Lung (tissue), 11 donors: ENCODE measurements at regions not wholly inside any gene's neighbourhood (a gene's known extent, or its start where the extent isn't known, plus 50 kb on each side); places are given as distances from the start of the nearest gene placed in this dataset.
A peak's percentile ranks its signal among the peaks of the same experiment; 100 is the strongest.

Experiments used
- ATAC-seq: fragments of 200-7000 bp; cut with Tn5 transposase; one replicate; pipeline ENCODE4 v1.9.1; 2020; ENCODE audit warnings: moderate number of reproducible peaks; ENCODE audit not compliant: insufficient read depth, low FRiP score
- DNase-seq, 3 donors: peaks; one replicate each; pipeline ENCODE4 v3.0.0-alpha.2; 2013 to 2017
- H3K27ac ChIP-seq, 2 donors: one replicate each; pipeline ENCODE4 v1.5.1; 2013; ENCODE audit warnings: mild to moderate bottlenecking in 2 of 2, moderate library complexity in 2 of 2, control low read depth in 1 of 2, inconsistent platforms in 1 of 2, low read depth in 1 of 2, low read length in 1 of 2
- H3K27me3 ChIP-seq, 3 donors: one replicate each; pipeline ENCODE4 v1.5.1; 2013; ENCODE audit warnings: low read length in 2 of 3; ENCODE audit not compliant: control insufficient read depth in 3 of 3, insufficient read depth in 3 of 3
- H3K36me3 ChIP-seq, 4 donors: one replicate each; pipeline ENCODE4 v1.5.1; 2013; ENCODE audit warnings: low read length in 4 of 4, mild to moderate bottlenecking in 1 of 4, moderate library complexity in 1 of 4; ENCODE audit not compliant: control insufficient read depth in 4 of 4, insufficient read depth in 4 of 4
- H3K4me1 ChIP-seq, 5 donors: one replicate each; pipeline ENCODE4 v1.5.1; 2013; ENCODE audit warnings: low read length in 5 of 5, mild to moderate bottlenecking in 2 of 5, moderate library complexity in 1 of 5; ENCODE audit not compliant: control insufficient read depth in 5 of 5, insufficient read depth in 5 of 5
- H3K4me3 ChIP-seq: one replicate; pipeline ENCODE4 v1.5.1; 2013; ENCODE audit warnings: mild to moderate bottlenecking, control low read depth, moderate library complexity
- H3K9ac ChIP-seq, 2 donors: one replicate each; pipeline ENCODE4 v1.5.1; 2013; ENCODE audit warnings: low read length in 2 of 2, control low read depth in 1 of 2; ENCODE audit not compliant: insufficient read depth in 1 of 2
- H3K9me3 ChIP-seq, 4 donors: one replicate each; pipeline ENCODE4 v1.5.1; 2013; ENCODE audit warnings: low read length in 3 of 4, mild to moderate bottlenecking in 1 of 4, moderate library complexity in 1 of 4; ENCODE audit not compliant: control insufficient read depth in 4 of 4, insufficient read depth in 3 of 4
- WGBS, 2 donors: extraction: QIAGEN DNeasy Blood & Tissue Kit; methylation state at CpG; one replicate each; pipeline ENCODE4 v1.1.7; 2013; 5-methylcytosine and 5-hydroxymethylcytosine counted together
- TF ChIP-seq, protein P1 (sequence below): IDR thresholded peaks from 2 replicates; pipeline ENCODE4 v1.5.1; 2012; ENCODE audit warnings: mild to moderate bottlenecking; ENCODE audit errors: control extremely low read depth, extremely low read depth
- donor health status: control.
- donor health status: control.
- donor health status: Bipolar disorder and iron deficiency.
- donor health status: healthy.
- donor health status: DM: yes; HTN: yes; CAD: no.

DNA sequence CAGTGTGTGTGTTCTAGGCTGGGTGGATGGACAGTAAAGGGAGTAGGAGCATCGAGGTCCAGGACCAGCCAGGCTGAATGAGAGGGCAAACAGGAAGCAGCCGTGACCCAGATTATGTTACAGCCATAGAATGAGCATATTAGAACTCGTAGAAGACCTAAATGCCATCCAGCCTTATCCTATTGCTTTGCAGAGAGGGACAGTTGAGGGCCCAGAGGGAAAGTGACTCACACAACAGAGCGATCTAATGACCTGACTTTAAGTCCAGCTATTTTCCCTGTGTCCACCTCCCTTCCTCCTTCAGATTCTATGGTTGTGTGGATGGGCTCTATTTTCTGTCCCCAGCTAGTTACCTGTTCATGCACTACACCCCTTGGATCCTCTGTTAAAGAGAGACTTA, 634.1 kb upstream of the TBL1XR1 start:
- H3K9me3 ChIP-seq: no peaks in the 10 kb centered on the region
- no peak for ATAC-seq
- TF ChIP-seq, protein P1, sequence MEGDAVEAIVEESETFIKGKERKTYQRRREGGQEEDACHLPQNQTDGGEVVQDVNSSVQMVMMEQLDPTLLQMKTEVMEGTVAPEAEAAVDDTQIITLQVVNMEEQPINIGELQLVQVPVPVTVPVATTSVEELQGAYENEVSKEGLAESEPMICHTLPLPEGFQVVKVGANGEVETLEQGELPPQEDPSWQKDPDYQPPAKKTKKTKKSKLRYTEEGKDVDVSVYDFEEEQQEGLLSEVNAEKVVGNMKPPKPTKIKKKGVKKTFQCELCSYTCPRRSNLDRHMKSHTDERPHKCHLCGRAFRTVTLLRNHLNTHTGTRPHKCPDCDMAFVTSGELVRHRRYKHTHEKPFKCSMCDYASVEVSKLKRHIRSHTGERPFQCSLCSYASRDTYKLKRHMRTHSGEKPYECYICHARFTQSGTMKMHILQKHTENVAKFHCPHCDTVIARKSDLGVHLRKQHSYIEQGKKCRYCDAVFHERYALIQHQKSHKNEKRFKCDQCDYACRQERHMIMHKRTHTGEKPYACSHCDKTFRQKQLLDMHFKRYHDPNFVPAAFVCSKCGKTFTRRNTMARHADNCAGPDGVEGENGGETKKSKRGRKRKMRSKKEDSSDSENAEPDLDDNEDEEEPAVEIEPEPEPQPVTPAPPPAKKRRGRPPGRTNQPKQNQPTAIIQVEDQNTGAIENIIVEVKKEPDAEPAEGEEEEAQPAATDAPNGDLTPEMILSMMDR: no peak
- no peak for DNase-seq
- H3K4me1 ChIP-seq: peaks cover 3 to 56% (median 11%) of the 10 kb centered on the region in 5 donors
- WGBS, 2 donors: 94 to 95% methylated on average over 4 of the region's 4 CpGs
- no peaks in the 10 kb centered on the region for H3K27me3 ChIP-seq
- H3K27ac ChIP-seq: no peak overlapping the region
- no peaks in the 10 kb centered on the region for H3K36me3 ChIP-seq
- no peak overlapping the region for H3K4me3 ChIP-seq
- no peak overlapping the region for H3K9ac ChIP-seq

DNA sequence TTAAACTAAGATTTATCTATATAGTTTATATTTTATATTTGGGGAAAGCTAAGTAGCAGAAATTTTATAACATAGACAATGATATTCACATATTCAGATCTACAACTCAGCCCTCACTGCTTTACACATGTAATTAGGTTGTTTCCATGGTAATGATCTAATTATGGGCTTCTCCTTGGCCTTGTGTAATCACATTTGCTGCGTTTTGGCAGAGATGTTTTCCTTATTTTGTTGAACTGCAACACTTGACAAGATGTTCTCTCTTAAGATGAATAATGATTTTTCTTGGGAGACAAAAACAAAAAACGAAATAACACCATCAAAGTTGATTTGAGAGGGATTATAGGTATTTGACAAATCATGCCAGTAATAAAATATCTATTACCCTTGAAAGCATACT, 635.6 kb upstream of the TBL1XR1 start:
- ATAC-seq (no peak), DNase-seq (peak in 2 of 3 donors; percentile 77 to 80)
- H3K4me1 ChIP-seq: peaks cover 5 to 53% (median 11%) of the 10 kb centered on the region in 5 donors
- H3K4me3 ChIP-seq: no peak overlapping the region
- no peaks in the 10 kb centered on the region for H3K36me3 ChIP-seq
- 42 to 54% methylated on average over 2 of the region's 2 CpGs for WGBS, 2 donors
- TF ChIP-seq, protein P1: no peak
- H3K9ac ChIP-seq: no peak overlapping the region
- no peak overlapping the region for H3K27ac ChIP-seq
- H3K9me3 ChIP-seq: no peaks in the 10 kb centered on the region
- H3K27me3 ChIP-seq: no peaks in the 10 kb centered on the region

DNA sequence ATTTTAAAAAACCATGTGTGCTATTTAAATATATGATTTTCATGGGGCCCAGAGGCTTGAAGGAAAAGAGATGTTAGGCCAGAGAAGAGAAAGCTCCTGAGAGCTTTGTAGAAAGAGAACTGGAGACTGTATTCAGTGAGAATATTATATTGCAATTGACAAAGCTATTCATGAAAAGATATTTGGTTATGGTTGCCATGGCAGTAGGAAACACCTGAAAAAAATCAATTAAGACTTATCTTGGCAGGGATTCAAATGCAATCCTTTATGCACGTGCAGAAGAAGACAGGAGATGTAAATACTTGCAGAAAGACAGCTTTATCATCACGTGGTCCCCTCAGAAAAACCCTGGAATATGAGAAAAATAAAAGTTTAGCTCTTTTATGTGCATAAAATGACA, 636.0 kb upstream of the TBL1XR1 start:
- no peaks in the 10 kb centered on the region for H3K9me3 ChIP-seq
- ATAC-seq: no peak
- H3K4me1 ChIP-seq: peaks cover 5 to 49% (median 11%) of the 10 kb centered on the region in 5 donors
- TF ChIP-seq, protein P1: no peak
- no peaks in the 10 kb centered on the region for H3K27me3 ChIP-seq
- no peak overlapping the region for H3K9ac ChIP-seq
- H3K4me3 ChIP-seq: no peak overlapping the region
- no peak overlapping the region for H3K27ac ChIP-seq
- 26 to 30% methylated on average over 2 of the region's 2 CpGs for whole genome bisulfite sequencing, 2 donors
- peak in 1 of 3 donors; percentile 27 for DNase-seq
- no peaks in the 10 kb centered on the region for H3K36me3 ChIP-seq

- ATAC-seq (no peak), DNase-seq (peak in 1 of 3 donors; percentile 41)
- WGBS, 2 donors: 34 to 58% methylated on average over 2 of the region's 2 CpGs
- Histone ChIP-seq H3K27me3 (no peaks in the 10 kb centered on the region), H3K4me1 (peaks cover 7 to 42% (median 11%) of the 10 kb centered on the region in 5 donors), H3K36me3 (no peaks in the 10 kb centered on the region), H3K4me3 (no peak overlapping the region), H3K9me3 (no peaks in the 10 kb centered on the region), H3K9ac (no peak overlapping the region), H3K27ac (no peak overlapping the region)
- TF ChIP-seq, protein P1: no peak
Measured at GRCh38 chr3:177835008-177835407, 637.7 kb upstream of the TBL1XR1 start.
